NOMO-1 treated with DMSO at 0.1 percent for 48 hours (cell line): ENCODE measurements at regions not wholly inside any gene's neighbourhood (a gene's known extent, or its start where the extent isn't known, plus 50 kb on each side); places are given as distances from the start of the nearest gene placed in this dataset.
"Not testable (repeated sequence)": the region's sequence is repeated elsewhere in the genome, so short reads cannot be mapped to it uniquely, and the experiment has no call there.

Source experiments
- DNase-seq: peaks from one replicate; lab custom pipeline; 2025; ENCODE audit not compliant: unreplicated experiment; lab: John Stamatoyannopoulos, UW

DNA sequence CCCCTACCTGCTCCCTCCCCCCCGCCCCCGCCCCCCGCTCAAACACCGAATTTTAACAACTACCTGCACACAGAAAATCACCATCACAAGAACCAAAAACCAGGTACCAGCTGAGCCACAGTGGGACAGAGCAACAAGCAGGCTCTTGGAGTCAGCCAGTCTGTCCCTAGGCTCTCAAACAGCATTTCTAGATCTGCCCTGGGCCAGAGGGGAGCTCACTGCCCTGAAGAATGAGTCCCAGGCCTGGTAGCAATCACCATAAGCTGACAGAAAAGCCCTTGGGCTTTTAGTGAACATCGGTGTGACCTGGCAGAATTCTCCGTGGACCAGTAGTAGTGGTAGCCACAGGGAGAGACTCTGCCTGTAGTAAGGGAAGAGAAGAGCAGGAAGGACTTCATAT, 58.3 kb downstream of the C11orf87 start:
- DNase-seq: no peak

DNA sequence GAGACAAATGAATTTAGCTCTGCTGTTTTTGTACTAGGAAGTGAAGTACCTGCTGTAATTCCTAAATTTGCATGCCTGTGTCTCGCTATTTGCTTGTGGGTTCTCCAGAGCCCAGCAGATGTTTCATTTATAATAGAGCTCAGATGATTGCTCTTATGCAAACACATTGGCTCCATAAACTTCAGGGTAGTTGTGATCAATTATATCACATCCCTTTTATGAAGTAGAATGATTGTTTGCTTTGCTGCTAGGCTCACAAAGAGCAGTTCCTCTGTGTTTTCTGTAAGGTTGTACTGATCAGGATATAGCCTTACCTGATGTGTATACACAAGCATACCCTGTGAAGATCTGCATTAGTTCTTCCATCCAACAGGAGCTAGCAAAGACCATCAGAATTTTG, 64.1 kb downstream of the C11orf87 start:
- DNase-seq: no peak

- DNase-seq: no peak
These were observed 69.1 kb downstream of the C11orf87 start for GRCh38 chr11:109490953-109491635.

- no peak for DNase-seq
These were observed 84.1 kb downstream of the C11orf87 start for GRCh38 chr11:109506115-109506514.

DNA sequence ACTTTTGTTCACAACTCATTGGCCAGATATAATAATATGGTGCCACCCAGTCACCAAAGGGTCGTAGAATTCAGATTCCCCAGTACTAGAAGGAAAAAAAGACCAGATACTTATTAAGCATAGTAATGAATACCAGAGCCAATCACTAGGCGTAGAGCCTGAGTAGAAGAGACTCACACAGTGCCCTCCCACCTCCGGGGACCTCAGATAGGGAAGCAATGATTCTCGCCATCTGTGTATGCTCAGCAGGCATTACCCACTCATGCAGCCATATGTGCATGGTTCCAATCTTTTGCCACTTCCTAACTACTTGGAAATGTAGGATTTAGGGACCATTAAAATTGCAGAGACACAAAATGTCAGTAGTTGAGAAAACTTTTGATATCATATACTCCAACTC, 85.3 kb downstream of the C11orf87 start:
- no peak for DNase-seq

GRCh38 chr11:109507836-109508561, 86.0 kb downstream of the C11orf87 start:
- no peak for DNase-seq

- no peak for DNase-seq
These were observed 87.0 kb downstream of the C11orf87 start for GRCh38 chr11:109508943-109509342.

GRCh38 chr11:109510316-109510715, 88.3 kb downstream of the C11orf87 start:
- DNase-seq: no peak

DNA sequence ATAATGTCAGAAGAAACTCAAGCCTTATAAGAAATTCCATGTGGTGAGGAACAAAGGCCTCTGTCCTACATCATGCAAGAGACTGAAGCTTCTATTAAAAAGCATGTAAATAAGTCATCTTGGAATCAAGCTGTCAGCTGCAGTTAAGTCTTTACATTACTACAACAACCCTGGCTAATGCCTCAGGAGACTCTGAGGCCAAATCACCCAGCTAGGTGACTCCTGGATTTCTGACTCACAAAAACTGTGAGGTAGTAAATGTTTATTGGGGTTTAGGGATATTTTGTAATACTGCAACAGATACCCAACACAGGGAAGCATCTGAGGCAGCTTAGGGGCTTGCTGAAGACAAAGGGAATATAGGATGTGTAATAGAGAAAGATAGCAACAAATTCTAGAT, 89.6 kb downstream of the C11orf87 start:
- DNase-seq: no peak

- DNase-seq: no peak
These were observed 90.3 kb downstream of the C11orf87 start for GRCh38 chr11:109512249-109512648.

DNA sequence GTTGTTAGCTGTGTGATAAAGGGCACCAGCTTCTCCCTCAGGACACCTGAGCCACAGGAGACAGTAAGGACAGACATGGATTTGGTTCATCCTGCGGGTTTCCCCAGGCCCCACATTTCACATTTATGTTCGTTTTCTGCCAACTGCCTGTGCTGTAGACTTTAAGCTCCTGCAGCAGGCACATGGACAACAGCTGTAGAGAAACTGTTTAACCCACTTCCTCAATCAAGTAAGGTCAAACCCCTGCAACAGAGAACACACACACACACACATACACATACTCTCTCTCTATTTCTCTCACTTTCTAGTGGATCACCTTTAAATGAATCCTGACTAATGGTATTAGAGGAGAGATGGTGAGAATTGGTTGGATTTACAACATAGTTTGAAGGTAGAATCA, 90.7 kb downstream of the C11orf87 start:
- peak; percentile 65 for DNase-seq

- no peak for DNase-seq
These were observed 92.5 kb downstream of the C11orf87 start for GRCh38 chr11:109514313-109515018.

GRCh38 chr11:109519253-109519652, 97.3 kb downstream of the C11orf87 start:
- DNase-seq: no peak

DNA sequence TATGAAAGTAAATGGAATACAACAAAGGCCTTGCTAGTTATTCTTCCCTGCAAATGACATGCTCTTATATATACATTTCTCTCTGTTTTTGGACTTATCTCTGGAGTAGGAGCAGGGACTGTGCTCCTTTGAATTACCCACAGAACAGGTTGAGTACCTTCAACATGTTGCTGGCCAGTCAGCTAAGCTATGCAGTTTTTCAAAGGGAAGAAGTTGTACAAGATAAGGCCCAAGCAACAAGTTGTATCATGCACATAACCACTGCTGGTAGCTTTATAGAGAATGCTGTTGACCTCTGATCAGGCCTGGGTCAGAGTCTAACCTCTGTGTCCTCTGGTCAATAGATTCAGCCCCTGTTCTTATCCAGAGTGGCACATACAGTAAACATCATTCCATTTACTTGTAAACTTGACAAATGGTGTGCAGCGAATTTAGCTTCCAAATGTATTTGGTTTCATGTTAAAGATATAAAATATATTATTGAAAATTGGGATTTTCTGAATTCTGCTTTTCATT, 99.6 kb downstream of the C11orf87 start:
- no peak for DNase-seq

GRCh38 chr11:109522116-109522755, 100.2 kb downstream of the C11orf87 start:
- no peak for DNase-seq

DNA sequence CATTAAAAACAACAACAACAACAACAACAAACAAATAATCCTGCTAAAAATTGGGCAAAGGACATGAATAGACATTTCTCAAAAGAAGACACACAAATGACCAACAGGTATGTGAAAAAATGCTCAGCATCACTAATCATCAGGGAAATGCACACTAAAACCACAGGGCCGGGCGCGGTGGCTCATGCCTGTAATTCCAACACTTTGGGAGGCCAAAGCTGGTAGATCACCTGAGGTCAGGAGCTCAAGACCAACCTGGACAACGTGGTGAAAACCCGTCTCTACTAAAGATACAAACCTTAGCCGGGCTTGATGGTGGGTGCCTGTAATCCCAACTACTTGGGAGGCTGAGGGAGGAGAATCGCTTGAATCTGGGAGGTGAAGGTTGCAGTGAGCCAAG, 103.6 kb downstream of the C11orf87 start:
- DNase-seq: not testable (repeated sequence)

- no peak for DNase-seq
These were observed 104.1 kb downstream of the C11orf87 start for GRCh38 chr11:109526061-109526460.

DNA sequence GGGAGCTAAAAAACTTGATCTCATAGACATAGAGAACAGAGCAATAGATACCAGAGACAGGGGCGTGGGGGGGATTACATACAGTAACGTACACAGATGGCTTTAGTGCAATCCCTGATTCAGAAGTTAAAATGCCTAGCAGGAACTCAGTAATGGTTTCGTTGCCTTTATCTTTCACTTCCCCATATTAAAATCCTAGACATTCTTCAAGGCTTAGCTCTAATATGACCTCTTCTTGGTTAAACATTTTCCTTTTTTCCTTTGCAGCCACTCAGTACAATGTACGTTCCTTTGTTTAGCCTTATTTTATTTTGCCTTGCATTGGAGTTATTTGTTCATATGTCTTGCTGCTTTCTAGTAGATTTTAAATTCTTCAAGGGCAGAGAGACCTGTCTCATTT, 104.9 kb downstream of the C11orf87 start:
- peak; percentile 57 for DNase-seq

GRCh38 chr11:109527496-109527895, 105.5 kb downstream of the C11orf87 start:
- no peak for DNase-seq

DNA sequence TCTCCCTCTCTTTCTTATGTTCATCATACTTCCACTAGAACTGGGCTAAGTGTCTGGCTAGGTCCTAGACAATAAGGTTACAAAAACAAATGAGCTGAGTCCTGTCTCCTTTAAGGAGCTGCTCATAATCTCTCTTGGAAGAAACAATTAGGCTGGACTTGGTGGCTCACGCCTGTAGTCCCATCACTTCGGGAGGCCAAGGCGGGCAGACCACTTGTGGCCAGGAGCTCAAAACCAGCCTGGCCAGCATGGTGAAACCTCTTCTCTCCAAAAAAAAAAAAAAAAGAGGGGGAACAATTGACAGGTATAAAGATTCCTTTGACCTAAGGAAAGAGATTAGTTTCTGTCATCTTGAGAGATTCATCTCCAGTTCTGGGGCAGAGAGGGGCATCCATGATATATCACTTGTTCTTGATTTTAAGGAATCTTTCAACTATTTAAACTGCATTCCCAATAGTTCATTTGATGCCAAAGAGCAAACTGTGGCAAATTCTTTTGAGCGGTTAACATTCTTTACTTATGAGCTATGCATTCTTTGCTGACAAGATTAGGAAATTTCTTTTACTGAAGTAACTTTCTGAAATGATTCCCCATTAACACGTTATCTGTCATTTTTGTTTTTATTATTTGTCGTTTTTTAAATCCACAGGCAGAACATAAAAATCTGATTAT, 125.5 kb downstream of the C11orf87 start:
- DNase-seq: no peak

GRCh38 chr11:109552376-109552775, 130.4 kb downstream of the C11orf87 start:
- no peak for DNase-seq
